Skin of body (tissue), 1 donor: ENCODE measurements at regions not wholly inside any gene's neighbourhood (a gene's known extent, or its start where the extent isn't known, plus 50 kb on each side); places are given as distances from the start of the nearest gene placed in this dataset.
"Not testable (repeated sequence)": the region's sequence is repeated elsewhere in the genome, so short reads cannot be mapped to it uniquely, and the experiment has no call there.

Experiments
- DNase-seq: peaks from one replicate; lab custom pipeline; 2025; lab: John Stamatoyannopoulos, UW

DNA sequence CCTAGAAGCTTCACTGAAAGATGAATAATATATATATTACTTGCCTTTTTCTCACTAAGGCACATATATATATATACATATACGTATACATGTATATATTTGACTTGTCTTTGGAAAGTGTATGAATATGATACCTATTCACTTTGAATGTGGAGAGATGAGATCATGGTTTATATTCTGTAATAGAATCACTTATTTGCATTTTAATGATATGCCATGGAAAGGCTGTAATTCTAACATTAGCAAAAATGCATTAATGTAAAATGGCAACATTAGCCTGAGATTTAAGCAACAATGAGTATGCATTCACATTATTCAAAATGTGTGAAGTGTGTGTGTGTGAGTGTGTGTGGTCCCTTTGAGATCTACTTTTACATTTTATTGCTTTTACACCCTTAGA lies 54.5 kb upstream of the PRKD1 start:
- DNase-seq = no peak

DNA sequence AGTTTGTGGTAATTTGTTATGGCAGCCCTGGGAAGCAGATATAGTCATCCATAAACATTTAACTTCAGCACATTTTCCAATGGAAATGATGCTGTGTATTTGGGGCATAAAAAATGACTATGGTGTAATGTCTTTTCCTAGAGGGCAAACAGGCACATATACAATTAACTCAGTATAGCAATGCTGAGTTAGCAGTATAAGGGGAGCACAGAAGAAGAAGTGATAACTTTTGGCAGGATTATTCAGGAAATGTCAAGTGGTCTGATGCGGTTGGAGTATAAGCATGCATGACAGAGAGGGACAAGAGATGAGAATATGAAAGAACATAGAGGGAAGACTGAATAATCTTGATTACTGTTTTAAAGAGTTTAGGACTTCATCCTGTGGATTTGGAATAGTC lies 55.3 kb upstream of the PRKD1 start:
- DNase-seq = no peak

DNA sequence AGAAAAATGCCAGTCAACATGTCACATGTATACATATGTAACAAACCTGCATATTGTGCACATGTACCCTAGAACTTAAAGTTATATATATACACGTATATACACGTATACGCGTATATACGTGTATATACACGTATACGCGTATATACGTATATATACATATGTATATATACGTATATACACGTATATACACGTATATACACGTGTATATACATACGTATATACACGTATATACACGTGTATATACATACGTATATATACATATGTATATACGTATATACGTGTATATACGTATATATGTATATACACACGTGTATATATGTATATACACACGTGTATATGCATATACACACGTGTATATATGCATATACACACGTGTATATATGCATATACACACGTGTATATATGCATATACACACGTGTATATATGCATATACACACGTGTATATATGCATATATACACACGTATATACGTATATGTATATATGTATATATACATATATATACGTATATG lies 62.8 kb upstream of the PRKD1 start:
- DNase-seq = not testable (repeated sequence)

DNA sequence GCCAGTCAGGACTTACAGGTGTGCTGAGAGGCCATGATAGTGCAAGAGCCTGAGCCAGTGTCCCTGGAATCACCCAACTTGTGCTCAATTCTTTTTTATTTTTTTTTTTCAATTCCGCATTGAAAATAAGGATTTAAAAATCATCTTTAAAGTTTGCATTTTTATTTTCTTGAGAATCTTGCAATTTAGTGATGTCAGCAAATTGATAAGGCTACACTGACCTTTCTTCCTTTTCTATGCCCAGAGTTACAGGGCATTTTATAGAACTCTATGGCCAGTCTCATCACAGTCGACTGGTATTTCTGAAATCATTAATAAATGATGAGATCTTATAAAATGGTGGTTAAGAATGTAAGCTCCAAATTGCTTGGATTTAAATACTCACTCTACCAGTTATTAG lies 63.3 kb upstream of the PRKD1 start:
- no peak for DNase-seq

DNA sequence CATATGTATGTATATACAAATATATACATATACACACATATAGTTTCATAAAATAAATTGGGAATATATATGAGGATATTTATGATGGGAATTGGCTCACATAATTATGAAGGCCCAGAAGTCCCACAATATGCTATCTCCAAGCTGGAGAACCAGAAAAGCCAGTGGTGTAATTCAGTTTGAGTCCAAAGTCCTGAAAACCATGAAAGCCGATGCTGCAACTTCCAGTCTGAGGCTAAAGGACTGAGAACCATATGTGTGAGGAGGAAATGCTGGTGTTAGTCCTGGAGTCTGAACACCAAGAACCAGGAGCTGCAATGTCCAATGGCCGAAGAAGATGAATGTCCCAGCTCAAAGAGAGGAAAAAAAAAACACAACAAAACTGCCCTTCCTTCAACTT lies 65.5 kb upstream of the PRKD1 start:
- no peak for DNase-seq

DNA sequence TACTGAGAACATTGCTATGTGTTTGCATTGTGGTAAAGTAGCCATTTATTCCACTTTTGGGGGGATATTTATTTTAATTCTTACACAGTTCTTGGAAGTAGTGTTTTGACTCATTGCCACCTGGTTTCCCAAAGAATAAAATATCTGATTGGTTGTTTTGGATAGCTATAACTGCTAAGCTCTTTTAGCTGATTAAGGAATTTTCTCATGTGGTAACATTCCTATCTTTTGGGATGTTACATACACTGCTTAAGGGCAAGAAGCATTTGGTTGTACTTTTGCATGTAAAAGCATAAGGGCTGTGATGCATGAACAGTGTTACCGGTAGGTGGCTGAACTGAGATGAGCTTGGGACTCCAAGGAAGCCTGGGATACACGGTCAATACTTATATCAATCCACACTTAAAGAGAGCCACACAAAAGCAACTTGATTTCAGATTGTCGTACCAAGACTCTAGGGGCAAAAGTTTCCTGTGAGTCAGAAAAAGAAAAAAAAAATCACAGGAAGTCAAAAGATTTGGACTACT lies 71.4 kb upstream of the PRKD1 start:
- DNase-seq = no peak

DNA sequence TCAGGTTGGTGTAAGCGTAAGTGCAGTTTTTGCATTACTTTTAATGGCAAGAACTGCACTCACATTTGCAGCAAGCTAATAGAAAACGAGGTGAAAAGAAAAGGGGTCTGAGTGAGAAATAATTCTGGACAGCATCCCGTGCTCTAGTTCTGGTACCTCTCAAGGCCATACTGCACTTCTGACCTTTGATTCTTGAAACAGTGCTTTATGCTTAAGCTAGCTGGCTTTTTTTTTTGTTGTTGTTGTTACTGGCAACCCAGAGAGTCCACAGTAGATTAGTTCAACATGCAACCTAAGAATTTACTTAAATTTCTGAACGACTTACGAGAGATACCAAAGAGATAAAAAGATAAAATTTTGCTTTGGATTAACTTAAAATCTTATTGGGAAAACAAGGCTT lies 75.2 kb upstream of the PRKD1 start:
- no peak for DNase-seq

DNA sequence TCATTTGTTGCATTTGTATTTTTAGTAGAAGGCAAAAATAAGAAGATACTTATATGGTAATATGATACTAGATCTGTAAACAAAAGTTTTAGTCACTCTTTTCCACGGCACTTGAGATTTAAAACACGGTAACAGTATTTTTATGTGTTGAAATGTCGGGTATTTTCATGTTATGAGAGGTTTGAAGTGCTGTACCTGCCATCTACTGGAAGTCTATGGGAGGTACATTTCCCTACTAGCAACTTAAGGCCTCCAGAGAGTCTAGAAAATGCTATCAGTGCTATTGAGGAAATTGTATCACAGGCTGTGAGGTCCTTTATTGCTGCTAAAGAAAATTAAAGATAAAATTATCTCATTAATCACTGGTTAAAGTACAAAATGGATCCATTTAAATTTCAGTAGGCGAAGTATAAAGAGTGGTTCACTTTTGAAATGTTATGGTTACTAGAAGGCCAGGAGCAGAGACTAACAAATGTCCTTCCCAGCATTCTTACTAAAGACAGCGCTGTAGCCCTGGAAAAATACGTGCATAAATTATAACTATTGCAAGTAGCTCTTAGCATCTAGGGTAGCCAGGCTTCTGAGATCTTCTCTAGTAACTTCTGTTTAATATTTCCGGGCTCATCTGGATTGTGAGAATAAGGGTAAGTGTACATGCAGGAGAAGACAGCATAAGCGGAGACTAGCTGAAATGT lies 77.6 kb upstream of the PRKD1 start:
- DNase-seq = peak; percentile 22

DNA sequence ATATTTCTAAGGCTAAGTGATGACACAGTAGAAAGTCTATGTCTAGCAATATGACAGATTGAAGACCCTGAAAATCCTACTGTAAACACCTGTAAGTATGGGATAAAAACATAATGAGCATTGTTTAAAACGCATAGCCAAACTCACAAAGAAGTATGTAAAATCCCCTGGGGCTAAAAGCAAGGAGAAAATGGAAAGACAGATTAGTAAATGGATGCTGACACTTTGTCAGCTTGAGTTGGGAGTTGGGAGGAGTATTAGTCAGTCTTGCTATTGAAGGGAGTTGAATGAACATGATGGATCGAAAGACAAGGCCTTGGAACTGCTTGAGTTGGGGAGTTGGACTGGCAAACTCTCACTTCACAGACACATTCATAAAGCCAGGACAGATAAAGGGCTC lies 79.0 kb upstream of the PRKD1 start:
- no peak for DNase-seq

DNA sequence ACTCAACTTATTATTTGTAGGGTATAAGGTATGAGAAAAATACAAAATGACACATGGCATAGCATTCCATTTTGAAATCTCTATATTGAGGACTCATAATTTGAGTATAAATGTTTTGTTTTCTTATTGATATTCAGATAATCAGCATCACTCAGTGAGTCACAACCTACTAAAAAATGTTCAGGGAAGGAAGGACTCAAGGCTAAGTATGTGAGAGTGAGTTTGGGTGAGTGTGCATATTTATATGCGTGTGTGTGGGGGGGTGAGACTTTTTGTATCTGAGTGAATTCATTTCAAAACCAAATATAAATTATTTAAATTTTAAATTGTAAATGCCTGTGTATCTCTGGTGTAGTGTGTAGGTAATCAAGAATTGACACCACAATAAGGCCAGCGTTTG lies 87.8 kb upstream of the PRKD1 start:
- DNase-seq = no peak

DNA sequence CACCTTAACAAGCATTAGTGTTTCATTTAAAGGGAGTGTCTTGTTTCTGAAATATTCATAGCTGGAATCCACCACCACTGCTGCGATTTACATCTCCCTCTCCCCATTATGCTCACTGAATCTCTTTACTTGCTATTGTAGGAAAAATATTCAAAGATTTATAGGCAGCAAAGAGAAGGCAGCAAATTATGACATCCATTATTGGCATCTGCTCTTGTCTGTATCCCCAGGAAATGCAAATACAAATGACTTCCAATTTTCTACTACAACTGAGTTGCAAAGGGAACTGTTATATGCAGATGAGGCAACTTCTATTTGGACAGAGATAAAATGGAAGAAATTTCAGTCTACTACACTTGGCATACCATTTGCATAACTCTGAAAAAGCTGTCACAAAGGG lies 88.4 kb upstream of the PRKD1 start:
- DNase-seq = peak; percentile 88

DNA sequence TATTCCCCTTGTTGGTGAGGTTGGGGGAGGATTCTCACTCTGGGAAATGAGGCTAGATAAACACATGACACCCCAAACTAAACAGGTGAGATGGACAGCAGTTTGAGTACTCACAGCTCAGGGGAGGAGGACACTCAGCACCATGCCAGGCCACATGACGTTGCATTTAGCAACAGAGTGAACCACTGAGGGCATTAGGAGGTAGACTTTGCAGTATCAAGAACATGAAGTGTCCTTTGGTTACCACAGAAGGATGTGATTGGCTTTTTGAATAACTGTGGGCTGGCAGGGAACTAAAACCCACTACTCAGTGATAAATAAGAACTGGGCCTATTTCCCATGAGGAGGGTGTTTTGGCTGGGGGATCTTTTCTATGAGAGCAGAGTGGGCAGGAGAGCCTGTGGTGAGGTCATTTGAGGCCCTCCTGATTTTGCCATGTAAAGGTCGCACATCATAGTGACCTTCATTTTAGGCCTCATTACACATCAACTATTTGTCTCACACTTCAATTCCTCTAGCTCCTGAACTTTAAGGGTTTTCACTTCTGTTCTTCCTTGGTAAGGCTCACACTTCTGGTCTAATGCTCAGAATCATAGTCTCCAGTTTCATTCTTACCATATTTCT lies 89.8 kb upstream of the PRKD1 start:
- no peak for DNase-seq

DNA sequence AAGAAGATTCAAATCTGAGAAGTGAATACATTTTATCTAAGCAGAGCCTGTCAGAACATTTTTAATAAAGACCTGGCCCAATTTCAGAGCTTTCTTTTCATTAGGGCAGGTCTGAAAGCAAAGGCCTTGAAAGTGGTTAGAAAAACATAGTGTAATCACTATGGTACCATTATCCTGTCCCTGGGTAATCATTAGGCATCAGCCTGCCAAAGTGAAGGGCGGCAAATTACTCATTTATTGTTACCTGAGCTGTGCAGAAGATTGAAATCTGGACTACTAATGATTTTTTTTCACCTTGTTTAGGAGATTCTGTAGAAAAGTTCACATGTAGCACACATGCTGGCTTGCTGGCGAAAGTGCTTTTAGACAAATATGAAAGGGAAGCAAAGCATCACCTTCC lies 92.6 kb upstream of the PRKD1 start:
- DNase-seq = no peak

DNA sequence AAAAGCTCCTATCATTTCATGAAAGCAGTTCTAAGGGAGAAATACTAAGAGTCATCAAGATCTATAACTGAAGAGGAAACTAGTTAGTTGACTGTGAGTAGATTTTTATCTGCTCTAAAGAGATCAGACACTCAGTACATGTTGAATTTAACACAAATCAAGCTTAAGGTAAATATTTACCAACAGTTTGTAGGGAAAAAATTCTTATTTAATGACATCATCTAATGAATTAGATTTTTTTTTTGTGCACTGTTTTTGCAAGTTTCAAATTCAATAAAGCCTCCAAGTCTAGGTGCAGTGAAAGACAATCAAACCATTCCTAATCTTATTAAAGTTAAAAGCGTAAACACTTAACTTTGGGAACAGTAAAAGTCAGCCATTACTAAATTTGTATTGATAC lies 93.0 kb upstream of the PRKD1 start:
- no peak for DNase-seq

DNA sequence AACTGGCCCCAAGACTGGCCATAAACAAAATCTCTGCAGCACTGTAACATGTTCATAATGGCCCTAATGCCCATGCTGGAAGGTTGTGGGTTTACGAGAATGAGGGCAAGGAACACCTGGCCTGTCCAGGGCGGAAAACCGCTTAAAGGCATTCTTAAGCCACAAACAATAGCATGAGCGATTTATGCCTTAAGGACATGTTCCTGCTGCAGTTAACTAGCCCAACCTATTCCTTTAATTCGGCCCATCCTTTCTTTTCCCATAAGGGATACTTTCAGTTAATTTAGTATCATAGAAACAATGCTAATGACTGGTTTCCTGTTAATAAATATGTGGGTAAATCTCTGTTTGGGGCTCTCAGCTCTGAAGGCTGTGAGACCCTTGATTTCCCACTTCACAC lies 95.7 kb upstream of the PRKD1 start:
- DNase-seq = not testable (repeated sequence)

DNA sequence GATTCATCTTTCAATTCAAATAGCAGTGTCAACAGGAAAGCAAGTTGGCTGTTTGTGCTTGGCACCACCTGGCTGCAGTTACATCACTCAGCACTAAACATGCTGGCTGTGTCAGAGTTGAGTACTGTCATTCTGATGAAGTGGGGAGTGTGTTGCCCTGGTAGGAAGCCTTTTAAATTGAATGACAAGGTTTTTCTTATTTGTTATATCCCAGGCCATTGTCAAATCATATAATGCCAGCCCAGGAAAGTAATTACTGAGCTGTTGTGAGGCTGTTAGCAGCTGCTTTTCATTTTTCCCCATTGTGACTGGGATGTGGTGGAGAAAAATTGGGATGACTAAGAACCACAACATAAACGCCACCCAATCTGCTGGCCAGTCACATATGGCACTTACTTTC lies 106.5 kb upstream of the PRKD1 start:
- no peak for DNase-seq

DNA sequence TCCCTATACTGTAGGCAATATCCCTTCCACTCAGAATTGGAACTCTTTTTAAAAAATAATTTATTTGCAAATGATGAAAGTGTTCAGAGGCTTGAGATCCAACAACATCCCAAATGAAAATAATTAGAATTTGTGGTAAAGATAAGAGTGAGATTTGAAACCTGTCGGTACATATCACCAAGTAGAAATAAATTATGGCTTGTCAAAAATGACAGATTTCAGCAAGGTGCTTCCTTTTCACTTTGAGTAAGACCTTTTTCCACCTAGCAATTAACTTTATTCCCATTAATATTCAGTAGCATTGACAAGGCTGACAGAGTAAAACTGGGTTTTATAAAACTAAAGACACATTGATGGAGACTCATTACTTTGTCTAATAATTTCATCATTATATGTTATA lies 107.7 kb upstream of the PRKD1 start:
- no peak for DNase-seq

DNA sequence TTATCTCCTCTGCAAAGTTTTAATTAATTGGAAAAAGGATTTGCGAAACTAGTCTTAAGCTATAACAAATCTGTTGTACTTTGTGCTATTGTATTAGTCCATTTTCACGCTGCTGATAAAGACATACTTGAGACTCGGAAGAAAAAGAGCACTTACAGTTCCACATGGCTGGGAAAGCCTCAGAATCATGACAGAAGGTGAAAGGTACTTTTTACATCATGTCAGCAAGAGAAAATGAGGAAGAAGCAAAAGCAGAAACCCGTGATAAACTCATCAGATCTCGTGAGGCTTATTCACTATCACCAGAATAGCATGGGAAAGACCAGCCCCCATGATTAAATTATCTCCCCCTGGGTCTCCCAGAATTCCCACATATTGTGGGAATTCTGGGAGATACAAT lies 118.1 kb upstream of the PRKD1 start:
- no peak for DNase-seq

DNA sequence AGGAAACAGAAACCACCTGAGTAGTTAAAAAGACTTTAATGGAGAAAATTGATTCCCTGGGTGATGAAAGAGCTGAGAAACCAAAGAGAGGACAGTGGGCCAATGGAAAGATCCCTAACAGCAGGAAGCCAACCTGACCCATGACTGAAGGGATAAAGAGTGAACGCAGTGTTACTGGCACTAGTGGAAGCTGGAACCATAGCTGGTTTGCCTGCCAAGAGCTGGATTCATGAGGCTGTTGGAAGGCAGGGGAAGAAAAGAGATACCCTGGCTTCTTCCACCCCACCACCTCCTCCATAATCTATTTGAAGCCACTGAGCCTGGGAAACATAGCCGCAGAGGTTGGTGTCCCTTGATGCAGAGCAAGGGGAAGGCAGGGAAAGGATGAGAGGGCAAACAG lies 125.5 kb upstream of the PRKD1 start:
- no peak for DNase-seq

DNA sequence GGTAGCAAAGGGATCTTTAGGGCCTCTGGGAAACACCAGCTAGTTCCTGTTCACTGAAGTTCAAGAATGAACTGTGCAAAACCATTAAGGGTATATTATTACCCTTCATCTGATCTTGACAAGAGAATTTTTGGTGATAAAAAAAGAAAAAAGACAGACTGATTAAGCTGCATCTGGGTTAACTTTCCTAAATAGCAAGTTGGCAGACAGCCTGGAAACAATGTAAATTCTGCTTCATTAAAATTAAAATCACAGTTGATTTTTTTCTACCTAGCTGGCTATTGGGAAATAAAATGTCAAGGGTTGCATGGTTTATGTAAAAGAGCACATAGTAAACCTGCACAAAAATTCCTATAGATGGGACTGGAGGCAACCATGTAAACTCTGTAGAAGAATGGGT lies 126.6 kb upstream of the PRKD1 start:
- DNase-seq = no peak

DNA sequence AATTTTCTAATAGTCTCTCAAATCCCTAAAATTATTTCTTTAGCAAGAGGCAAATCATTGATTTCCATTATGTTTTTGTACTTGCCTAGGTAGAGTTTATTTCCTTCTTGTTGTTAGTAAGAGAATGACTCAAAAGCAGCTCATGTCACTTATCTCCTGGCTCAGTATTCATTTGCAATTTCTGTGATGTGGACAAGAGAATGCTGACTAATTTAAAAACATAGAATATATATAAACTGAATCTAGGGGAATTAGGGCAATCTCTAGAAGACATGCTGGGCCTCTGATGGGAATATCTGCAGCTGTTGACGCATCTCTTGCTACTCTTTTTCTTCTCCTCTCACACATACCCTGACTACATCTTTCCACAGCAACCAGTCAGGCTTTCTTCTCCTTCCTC lies 130.8 kb upstream of the PRKD1 start:
- DNase-seq = no peak

DNA sequence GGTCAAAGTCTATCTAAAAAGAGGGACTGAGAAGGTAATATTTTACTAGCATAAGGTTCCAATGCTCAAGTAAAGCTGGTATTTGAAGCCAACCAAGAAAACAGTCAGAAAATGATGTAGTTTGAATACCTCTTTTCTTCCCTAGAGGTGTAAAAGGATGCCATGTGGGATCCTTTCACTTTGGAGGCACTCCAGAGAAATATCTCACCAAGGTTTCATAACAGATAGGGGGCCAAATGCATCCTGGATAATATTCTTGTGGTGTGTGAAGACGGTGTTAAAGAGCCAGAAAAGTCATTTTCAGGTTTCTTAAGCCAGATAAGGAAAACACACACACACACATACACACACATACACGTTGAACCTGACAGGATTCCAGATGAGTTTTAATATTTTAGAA lies 136.1 kb upstream of the PRKD1 start:
- no peak for DNase-seq

DNA sequence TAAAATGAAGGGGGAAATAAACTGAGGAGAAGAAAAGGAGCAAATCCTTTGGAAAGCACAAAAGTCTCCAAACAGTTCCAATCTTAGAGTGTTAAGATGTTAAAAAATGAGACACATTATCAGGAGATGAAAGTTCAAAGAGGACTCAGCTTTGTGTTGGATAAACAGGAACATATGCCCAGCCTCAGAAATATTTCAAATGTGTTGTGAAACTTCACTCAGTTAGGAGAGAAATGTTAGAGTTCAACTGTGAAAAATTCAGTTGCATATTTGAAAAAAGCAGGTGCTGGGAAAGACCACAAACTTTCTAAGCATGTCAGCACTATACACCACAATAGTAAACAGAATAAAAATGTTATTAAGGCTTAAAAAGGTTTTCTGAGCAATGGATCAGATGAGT lies 136.8 kb upstream of the PRKD1 start:
- no peak for DNase-seq
